ENCODE measurements at regions not wholly inside any gene's neighbourhood (a gene's known extent, or its start where the extent isn't known, plus 50 kb on each side); places are given as distances from the start of the nearest gene placed in this dataset.

- H3K27ac ChIP-seq (ENCODE audit: insufficient read depth in 1 of 2, low read depth in 1 of 2, low read length in 2 of 2, poor library complexity in 1 of 2, severe bottlenecking in 2 of 2), result no peak overlapping the region
- DNase-seq, result no peak
- no peak overlapping the region for H3K4me3 ChIP-seq (ENCODE audit: control insufficient read depth in 1 of 7, extremely low read depth in 1 of 7, insufficient read depth in 4 of 7, low read depth in 2 of 7, low read length in 6 of 7)
- ChIA-PET POLR2A (no interaction called here), CTCF (interaction anchor here (0.9 kb wide), 1 partner anchor 8 kb away, joined by 3 read pairs; no protein-coding TSS in a partner anchor)
- no peaks in the 10 kb centered on the region for H3K4me1 ChIP-seq (ENCODE audit: control extremely low read depth in 1 of 4, control insufficient read depth in 4 of 4, insufficient read depth in 4 of 4, low read length in 3 of 4)
- no peaks in the 10 kb centered on the region for H3K27me3 ChIP-seq (replicated peaks in 2 of 5; ENCODE audit: control insufficient read depth in 4 of 5, insufficient read depth in 5 of 5, low read length in 4 of 5)
- WGBS (ENCODE audit: insufficient coverage), result 100% methylated on average over 1 of the region's 3 CpGs
- H3K36me3 ChIP-seq (ENCODE audit: control insufficient read depth in 4 of 4, insufficient read depth in 4 of 4, low read length in 3 of 4), result no peaks in the 10 kb centered on the region
- H3K9me3 ChIP-seq (ENCODE audit: control extremely low read depth in 1 of 5, control insufficient read depth in 4 of 5, insufficient read depth in 2 of 5, low read depth in 1 of 5, low read length in 4 of 5), result no peaks in the 10 kb centered on the region
Observed at GRCh38 chr2:16171425-16171920, 231.1 kb downstream of the MYCN start.

GRCh38 chr2:16170675-16171424, 230.5 kb downstream of the MYCN start:
- Histone ChIP-seq H3K36me3 (ENCODE audit: control insufficient read depth in 4 of 4, insufficient read depth in 4 of 4, low read length in 3 of 4) (no peaks in the 10 kb centered on the region), H3K27ac (ENCODE audit: insufficient read depth in 1 of 2, low read depth in 1 of 2, low read length in 2 of 2, poor library complexity in 1 of 2, severe bottlenecking in 2 of 2) (no peak overlapping the region), H3K4me1 (ENCODE audit: control extremely low read depth in 1 of 4, control insufficient read depth in 4 of 4, insufficient read depth in 4 of 4, low read length in 3 of 4) (no peaks in the 10 kb centered on the region), H3K9me3 (ENCODE audit: control extremely low read depth in 1 of 5, control insufficient read depth in 4 of 5, insufficient read depth in 2 of 5, low read depth in 1 of 5, low read length in 4 of 5) (no peaks in the 10 kb centered on the region), H3K4me3 (ENCODE audit: control insufficient read depth in 1 of 7, extremely low read depth in 1 of 7, insufficient read depth in 4 of 7, low read depth in 2 of 7, low read length in 6 of 7) (no peak overlapping the region), H3K27me3 (replicated peaks in 2 of 5; ENCODE audit: control insufficient read depth in 4 of 5, insufficient read depth in 5 of 5, low read length in 4 of 5) (no peaks in the 10 kb centered on the region)
- ChIA-PET POLR2A (no interaction called here), CTCF (interaction anchor here (0.9 kb wide), 1 partner anchor 9 kb away, joined by 3 read pairs; no protein-coding TSS in a partner anchor)
- 100% methylated on average over 5 of the region's 9 CpGs for WGBS (ENCODE audit: insufficient coverage)
- DNase-seq, result no peak

- no peaks in the 10 kb centered on the region for H3K9me3 ChIP-seq (ENCODE audit: control extremely low read depth in 1 of 5, control insufficient read depth in 4 of 5, insufficient read depth in 2 of 5, low read depth in 1 of 5, low read length in 4 of 5)
- no peaks in the 10 kb centered on the region for H3K27me3 ChIP-seq (replicated peaks in 2 of 5; ENCODE audit: control insufficient read depth in 4 of 5, insufficient read depth in 5 of 5, low read length in 4 of 5)
- 100% methylated on average over 5 of the region's 8 CpGs for WGBS (ENCODE audit: insufficient coverage)
- no peak for DNase-seq
- no peak overlapping the region for H3K27ac ChIP-seq (ENCODE audit: insufficient read depth in 1 of 2, low read depth in 1 of 2, low read length in 2 of 2, poor library complexity in 1 of 2, severe bottlenecking in 2 of 2)
- H3K4me3 ChIP-seq (ENCODE audit: control insufficient read depth in 1 of 7, extremely low read depth in 1 of 7, insufficient read depth in 4 of 7, low read depth in 2 of 7, low read length in 6 of 7), result no peak overlapping the region
- CTCF ChIA-PET, result no interaction called here
- H3K4me1 ChIP-seq (ENCODE audit: control extremely low read depth in 1 of 4, control insufficient read depth in 4 of 4, insufficient read depth in 4 of 4, low read length in 3 of 4), result no peaks in the 10 kb centered on the region
- H3K36me3 ChIP-seq (ENCODE audit: control insufficient read depth in 4 of 4, insufficient read depth in 4 of 4, low read length in 3 of 4), result no peaks in the 10 kb centered on the region
- POLR2A ChIA-PET, result no interaction called here
Observed at GRCh38 chr2:16169381-16169960, 229.1 kb downstream of the MYCN start.

- WGBS (ENCODE audit: insufficient coverage), result 99% methylated on average over 15 of the region's 24 CpGs
- no peak for DNase-seq
- H3K4me1 ChIP-seq (ENCODE audit: control extremely low read depth in 1 of 4, control insufficient read depth in 4 of 4, insufficient read depth in 4 of 4, low read length in 3 of 4), result no peaks in the 10 kb centered on the region
- no peak overlapping the region for H3K4me3 ChIP-seq (ENCODE audit: control insufficient read depth in 1 of 7, extremely low read depth in 1 of 7, insufficient read depth in 4 of 7, low read depth in 2 of 7, low read length in 6 of 7)
- ChIA-PET CTCF (no interaction called here), POLR2A (no interaction called here)
- H3K36me3 ChIP-seq (ENCODE audit: control insufficient read depth in 4 of 4, insufficient read depth in 4 of 4, low read length in 3 of 4), result no peaks in the 10 kb centered on the region
- no peaks in the 10 kb centered on the region for H3K9me3 ChIP-seq (ENCODE audit: control extremely low read depth in 1 of 5, control insufficient read depth in 4 of 5, insufficient read depth in 2 of 5, low read depth in 1 of 5, low read length in 4 of 5)
- no peak overlapping the region for H3K27ac ChIP-seq (ENCODE audit: insufficient read depth in 1 of 2, low read depth in 1 of 2, low read length in 2 of 2, poor library complexity in 1 of 2, severe bottlenecking in 2 of 2)
- no peaks in the 10 kb centered on the region for H3K27me3 ChIP-seq (replicated peaks in 2 of 5; ENCODE audit: control insufficient read depth in 4 of 5, insufficient read depth in 5 of 5, low read length in 4 of 5)
Observed at GRCh38 chr2:16168506-16169264, 228.3 kb downstream of the MYCN start.

- Histone ChIP-seq H3K36me3 (ENCODE audit: control insufficient read depth in 4 of 4, insufficient read depth in 4 of 4, low read length in 3 of 4) (no peaks in the 10 kb centered on the region), H3K9me3 (ENCODE audit: control extremely low read depth in 1 of 5, control insufficient read depth in 4 of 5, insufficient read depth in 2 of 5, low read depth in 1 of 5, low read length in 4 of 5) (no peaks in the 10 kb centered on the region), H3K4me3 (ENCODE audit: control insufficient read depth in 1 of 7, extremely low read depth in 1 of 7, insufficient read depth in 4 of 7, low read depth in 2 of 7, low read length in 6 of 7) (no peak overlapping the region), H3K27me3 (replicated peaks in 2 of 5; ENCODE audit: control insufficient read depth in 4 of 5, insufficient read depth in 5 of 5, low read length in 4 of 5) (no peaks in the 10 kb centered on the region), H3K27ac (ENCODE audit: insufficient read depth in 1 of 2, low read depth in 1 of 2, low read length in 2 of 2, poor library complexity in 1 of 2, severe bottlenecking in 2 of 2) (no peak overlapping the region), H3K4me1 (ENCODE audit: control extremely low read depth in 1 of 4, control insufficient read depth in 4 of 4, insufficient read depth in 4 of 4, low read length in 3 of 4) (no peaks in the 10 kb centered on the region)
- ChIA-PET CTCF (no interaction called here), POLR2A (no interaction called here)
- DNase-seq, result no peak
- 91% methylated on average over 5 of the region's 7 CpGs for WGBS (ENCODE audit: insufficient coverage)
Observed at GRCh38 chr2:16167870-16168426, 227.6 kb downstream of the MYCN start.

- Histone ChIP-seq H3K9me3 (ENCODE audit: control extremely low read depth in 1 of 5, control insufficient read depth in 4 of 5, insufficient read depth in 2 of 5, low read depth in 1 of 5, low read length in 4 of 5) (no peaks in the 10 kb centered on the region), H3K27ac (ENCODE audit: insufficient read depth in 1 of 2, low read depth in 1 of 2, low read length in 2 of 2, poor library complexity in 1 of 2, severe bottlenecking in 2 of 2) (no peak overlapping the region), H3K27me3 (replicated peaks in 2 of 5; ENCODE audit: control insufficient read depth in 4 of 5, insufficient read depth in 5 of 5, low read length in 4 of 5) (no peaks in the 10 kb centered on the region), H3K4me3 (ENCODE audit: control insufficient read depth in 1 of 7, extremely low read depth in 1 of 7, insufficient read depth in 4 of 7, low read depth in 2 of 7, low read length in 6 of 7) (no peak overlapping the region), H3K36me3 (ENCODE audit: control insufficient read depth in 4 of 4, insufficient read depth in 4 of 4, low read length in 3 of 4) (no peaks in the 10 kb centered on the region), H3K4me1 (ENCODE audit: control extremely low read depth in 1 of 4, control insufficient read depth in 4 of 4, insufficient read depth in 4 of 4, low read length in 3 of 4) (no peaks in the 10 kb centered on the region)
- ChIA-PET POLR2A (no interaction called here), CTCF (no interaction called here)
- WGBS (ENCODE audit: insufficient coverage), result 96% methylated on average over 6 of the region's 6 CpGs
- no peak for DNase-seq
Observed at GRCh38 chr2:16167451-16167861, 227.1 kb downstream of the MYCN start.

Measured in common myeloid progenitor, CD34-positive (primary cell).